ENCODE measurements at regions not wholly inside any gene's neighbourhood (a gene's known extent, or its start where the extent isn't known, plus 50 kb on each side); places are given as distances from the start of the nearest gene placed in this dataset.
"Not testable (repeated sequence)": the region's sequence is repeated elsewhere in the genome, so short reads cannot be mapped to it uniquely, and the experiment has no call there.

DNA sequence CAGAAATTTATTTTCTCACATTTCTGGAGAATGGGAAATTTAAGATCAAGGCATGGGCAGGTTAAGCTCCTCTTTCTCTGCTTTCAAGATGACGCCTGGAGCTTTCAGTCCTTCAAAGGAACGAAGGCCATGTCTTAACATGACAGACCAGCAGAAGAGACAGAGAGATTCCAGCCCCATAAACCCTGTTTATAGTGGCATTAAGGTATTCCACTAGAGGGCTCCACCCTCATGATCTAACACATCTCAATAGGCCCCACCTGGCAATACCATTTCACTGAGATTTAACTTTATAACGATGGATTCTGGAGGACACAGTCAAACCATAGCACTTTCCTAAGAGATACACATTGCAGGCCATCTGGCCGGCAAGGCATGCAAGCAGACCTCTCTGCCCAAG is 1406.1 kb downstream of the RPIA start:
- H3K9me3 ChIP-seq (ENCODE audit: low read length); intact Hi-C loops (cut with micrococcal nuclease; ENCODE audit: unreplicated experiment); H3K4me3 ChIP-seq (ENCODE audit: low read depth, low read length, poor library complexity, severe bottlenecking); POLR2A ChIA-PET; DNase-seq (ENCODE audit: low spot score); BruUV-seq (replicated peaks); H3K4me2 ChIP-seq (ENCODE audit: low read length); H3K27ac ChIP-seq (ENCODE audit: low read depth, low read length, poor library complexity, severe bottlenecking); H2AFZ ChIP-seq (ENCODE audit: low read length); H3K4me1 ChIP-seq (ENCODE audit: insufficient read depth, low read length, poor library complexity, severe bottlenecking); CTCF ChIA-PET (ENCODE audit: unreplicated experiment); H4K20me1 ChIP-seq (ENCODE audit: insufficient read depth, low read length); H3K36me3 ChIP-seq (ENCODE audit: insufficient read depth, low read length); H3K9me2 ChIP-seq (ENCODE audit: insufficient read depth, low read length); H3K79me2 ChIP-seq (ENCODE audit: insufficient read depth, low read depth, low read length): not testable (repeated sequence)
- TF ChIP-seq, protein P1, sequence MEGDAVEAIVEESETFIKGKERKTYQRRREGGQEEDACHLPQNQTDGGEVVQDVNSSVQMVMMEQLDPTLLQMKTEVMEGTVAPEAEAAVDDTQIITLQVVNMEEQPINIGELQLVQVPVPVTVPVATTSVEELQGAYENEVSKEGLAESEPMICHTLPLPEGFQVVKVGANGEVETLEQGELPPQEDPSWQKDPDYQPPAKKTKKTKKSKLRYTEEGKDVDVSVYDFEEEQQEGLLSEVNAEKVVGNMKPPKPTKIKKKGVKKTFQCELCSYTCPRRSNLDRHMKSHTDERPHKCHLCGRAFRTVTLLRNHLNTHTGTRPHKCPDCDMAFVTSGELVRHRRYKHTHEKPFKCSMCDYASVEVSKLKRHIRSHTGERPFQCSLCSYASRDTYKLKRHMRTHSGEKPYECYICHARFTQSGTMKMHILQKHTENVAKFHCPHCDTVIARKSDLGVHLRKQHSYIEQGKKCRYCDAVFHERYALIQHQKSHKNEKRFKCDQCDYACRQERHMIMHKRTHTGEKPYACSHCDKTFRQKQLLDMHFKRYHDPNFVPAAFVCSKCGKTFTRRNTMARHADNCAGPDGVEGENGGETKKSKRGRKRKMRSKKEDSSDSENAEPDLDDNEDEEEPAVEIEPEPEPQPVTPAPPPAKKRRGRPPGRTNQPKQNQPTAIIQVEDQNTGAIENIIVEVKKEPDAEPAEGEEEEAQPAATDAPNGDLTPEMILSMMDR (conservative IDR thresholded peaks at IDR 0.05; ENCODE audit: low read length): peak; percentile 26; the same call in 1 of the 2 replicates

DNA sequence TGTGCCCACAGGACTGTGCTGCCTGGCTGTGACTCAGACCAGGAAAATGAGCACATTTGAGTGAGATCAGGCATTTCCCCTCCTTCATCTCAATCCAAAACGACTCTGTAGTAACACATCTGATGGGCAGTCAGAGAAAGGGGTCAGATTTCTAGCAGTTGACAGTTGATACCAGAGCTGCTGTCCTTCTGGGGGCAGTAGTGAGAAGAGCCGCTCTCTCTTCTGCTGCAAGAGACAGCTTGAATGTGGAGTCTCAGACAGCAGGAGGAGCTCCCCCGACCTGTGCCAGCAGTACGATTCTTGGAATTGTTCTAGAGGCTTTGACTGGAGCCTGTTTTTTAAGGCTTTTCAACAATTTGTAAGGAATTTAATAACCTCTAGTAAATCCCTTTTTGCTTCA is 1413.7 kb downstream of the RPIA start:
- BruUV-seq (replicated peaks); intact Hi-C loops (cut with micrococcal nuclease; ENCODE audit: unreplicated experiment): not testable (repeated sequence)
- DNase-seq (ENCODE audit: low spot score): peak; percentile 38

DNA sequence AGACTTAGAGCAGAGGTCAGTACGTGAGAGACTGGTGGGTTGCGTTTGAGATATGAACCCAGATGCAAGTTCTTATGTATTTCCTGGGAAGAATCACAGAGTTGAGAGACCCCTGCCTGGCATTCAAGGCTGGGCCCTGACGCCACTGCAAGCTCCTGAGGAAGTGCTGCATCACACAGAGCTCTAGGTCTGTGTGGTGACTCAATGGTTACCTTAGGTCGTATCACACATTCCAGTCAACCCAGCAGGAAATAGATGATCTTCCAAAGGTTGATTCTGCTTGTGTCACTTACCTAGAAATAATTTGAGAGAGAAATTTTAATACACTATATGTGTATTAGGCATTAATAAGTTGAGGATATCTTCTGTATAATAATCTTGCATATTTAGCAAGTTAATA is 1431.9 kb downstream of the RPIA start:
- H3K9me3 ChIP-seq (ENCODE audit: low read length); H4K20me1 ChIP-seq (ENCODE audit: insufficient read depth, low read length); H3K36me3 ChIP-seq (ENCODE audit: insufficient read depth, low read length); DNase-seq (ENCODE audit: low spot score); H3K4me3 ChIP-seq (ENCODE audit: low read depth, low read length, poor library complexity, severe bottlenecking); POLR2A ChIA-PET; H2AFZ ChIP-seq (ENCODE audit: low read length); BruUV-seq (replicated peaks); H3K4me2 ChIP-seq (ENCODE audit: low read length); H3K79me2 ChIP-seq (ENCODE audit: insufficient read depth, low read depth, low read length); H3K27ac ChIP-seq (ENCODE audit: low read depth, low read length, poor library complexity, severe bottlenecking); CTCF ChIA-PET (ENCODE audit: unreplicated experiment); intact Hi-C loops (cut with micrococcal nuclease; ENCODE audit: unreplicated experiment); H3K9me2 ChIP-seq (ENCODE audit: insufficient read depth, low read length): not testable (repeated sequence)
- peaks cover 11% of the 10 kb centered on the region for H3K4me1 ChIP-seq (ENCODE audit: insufficient read depth, low read length, poor library complexity, severe bottlenecking)

More for the DNA sequence above, 1413.7 kb downstream of the RPIA start:
- H3K36me3 ChIP-seq (ENCODE audit: insufficient read depth, low read length); CTCF ChIA-PET (ENCODE audit: unreplicated experiment); H3K27ac ChIP-seq (ENCODE audit: low read depth, low read length, poor library complexity, severe bottlenecking); H3K4me1 ChIP-seq (ENCODE audit: insufficient read depth, low read length, poor library complexity, severe bottlenecking); H2AFZ ChIP-seq (ENCODE audit: low read length); H3K9me2 ChIP-seq (ENCODE audit: insufficient read depth, low read length); H4K20me1 ChIP-seq (ENCODE audit: insufficient read depth, low read length); H3K79me2 ChIP-seq (ENCODE audit: insufficient read depth, low read depth, low read length); H3K4me3 ChIP-seq (ENCODE audit: low read depth, low read length, poor library complexity, severe bottlenecking); H3K4me2 ChIP-seq (ENCODE audit: low read length); POLR2A ChIA-PET; H3K9me3 ChIP-seq (ENCODE audit: low read length): not testable (repeated sequence)
- TF ChIP-seq, protein P1 (conservative IDR thresholded peaks at IDR 0.05; ENCODE audit: low read length): peak; percentile 49

DNA sequence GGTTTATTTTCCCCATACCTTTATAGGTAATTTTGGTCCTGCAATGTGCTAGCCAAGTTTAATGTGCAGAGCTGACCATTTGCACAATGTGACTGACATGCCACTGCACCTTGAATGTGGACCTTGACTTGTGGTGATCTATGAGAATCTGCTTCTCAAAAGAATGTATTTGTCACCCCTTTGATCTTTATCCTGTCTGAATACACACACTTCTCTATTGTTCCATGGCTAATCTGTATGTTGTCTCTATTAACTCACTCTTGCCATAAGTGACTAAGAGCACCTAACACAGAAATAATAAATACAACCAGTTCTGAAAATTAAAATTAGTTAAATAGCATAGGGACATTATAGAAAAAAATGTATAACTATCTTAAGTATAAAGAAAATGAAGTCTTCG is 1447.6 kb downstream of the RPIA start:
- H3K36me3 ChIP-seq (ENCODE audit: insufficient read depth, low read length); H4K20me1 ChIP-seq (ENCODE audit: insufficient read depth, low read length); H3K4me2 ChIP-seq (ENCODE audit: low read length); H3K4me3 ChIP-seq (ENCODE audit: low read depth, low read length, poor library complexity, severe bottlenecking); H3K4me1 ChIP-seq (ENCODE audit: insufficient read depth, low read length, poor library complexity, severe bottlenecking); CTCF ChIA-PET (ENCODE audit: unreplicated experiment); H3K27ac ChIP-seq (ENCODE audit: low read depth, low read length, poor library complexity, severe bottlenecking); POLR2A ChIA-PET; H3K9me3 ChIP-seq (ENCODE audit: low read length); DNase-seq (ENCODE audit: low spot score); H3K79me2 ChIP-seq (ENCODE audit: insufficient read depth, low read depth, low read length); BruUV-seq (replicated peaks); H2AFZ ChIP-seq (ENCODE audit: low read length); H3K9me2 ChIP-seq (ENCODE audit: insufficient read depth, low read length); intact Hi-C loops (cut with micrococcal nuclease; ENCODE audit: unreplicated experiment): not testable (repeated sequence)

DNA sequence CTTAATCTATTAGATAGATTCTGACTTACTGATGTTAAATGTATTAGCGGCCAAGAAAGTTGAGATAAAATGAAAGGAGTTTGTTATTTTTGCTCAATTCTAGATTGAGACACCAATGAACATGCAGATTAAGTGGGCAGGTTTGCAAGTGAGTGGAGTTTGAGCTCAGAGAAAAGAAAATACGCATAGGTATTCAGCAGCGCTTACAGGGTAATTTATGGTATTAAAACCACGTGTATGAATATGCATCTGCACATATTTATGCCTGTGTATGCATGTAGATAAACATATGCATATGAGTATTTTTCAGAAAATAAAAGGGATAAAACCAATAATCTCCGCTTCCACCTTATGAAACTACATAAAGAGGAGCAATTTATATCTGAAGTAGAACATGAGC is 1450.1 kb downstream of the RPIA start:
- H3K36me3 ChIP-seq (ENCODE audit: insufficient read depth, low read length); H3K9me2 ChIP-seq (ENCODE audit: insufficient read depth, low read length); BruUV-seq (replicated peaks); H4K20me1 ChIP-seq (ENCODE audit: insufficient read depth, low read length); intact Hi-C loops (cut with micrococcal nuclease; ENCODE audit: unreplicated experiment); DNase-seq (ENCODE audit: low spot score); H2AFZ ChIP-seq (ENCODE audit: low read length); H3K4me3 ChIP-seq (ENCODE audit: low read depth, low read length, poor library complexity, severe bottlenecking); H3K9me3 ChIP-seq (ENCODE audit: low read length); H3K4me1 ChIP-seq (ENCODE audit: insufficient read depth, low read length, poor library complexity, severe bottlenecking); POLR2A ChIA-PET; H3K79me2 ChIP-seq (ENCODE audit: insufficient read depth, low read depth, low read length); H3K4me2 ChIP-seq (ENCODE audit: low read length); CTCF ChIA-PET (ENCODE audit: unreplicated experiment); H3K27ac ChIP-seq (ENCODE audit: low read depth, low read length, poor library complexity, severe bottlenecking): not testable (repeated sequence)

DNA sequence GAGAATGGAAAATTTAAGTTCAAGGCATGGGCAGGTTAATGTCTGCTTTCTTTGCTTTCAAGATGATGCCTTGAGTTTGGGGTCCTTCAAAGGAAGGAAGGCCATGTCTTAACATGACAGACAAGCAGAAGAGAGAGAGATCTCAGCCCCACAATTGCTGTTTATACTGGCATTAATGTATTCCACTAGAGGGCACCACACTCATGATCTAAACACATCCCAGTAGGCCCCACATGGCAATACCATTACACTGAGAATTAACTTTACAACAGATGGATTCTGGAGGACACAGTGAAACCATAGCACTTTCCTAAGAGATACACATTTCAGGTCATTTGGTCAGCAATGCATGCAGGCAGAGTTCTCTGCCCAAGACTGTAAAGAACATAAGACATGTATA is 1460.3 kb downstream of the RPIA start:
- POLR2A ChIA-PET; H3K4me3 ChIP-seq (ENCODE audit: low read depth, low read length, poor library complexity, severe bottlenecking): not testable (repeated sequence)

More for the DNA sequence above, 1460.3 kb downstream of the RPIA start:
- H3K9me2 ChIP-seq (ENCODE audit: insufficient read depth, low read length); H3K4me1 ChIP-seq (ENCODE audit: insufficient read depth, low read length, poor library complexity, severe bottlenecking); H2AFZ ChIP-seq (ENCODE audit: low read length); BruUV-seq (replicated peaks); H3K4me2 ChIP-seq (ENCODE audit: low read length); H3K36me3 ChIP-seq (ENCODE audit: insufficient read depth, low read length); H3K9me3 ChIP-seq (ENCODE audit: low read length); H3K79me2 ChIP-seq (ENCODE audit: insufficient read depth, low read depth, low read length); H4K20me1 ChIP-seq (ENCODE audit: insufficient read depth, low read length); H3K27ac ChIP-seq (ENCODE audit: low read depth, low read length, poor library complexity, severe bottlenecking); DNase-seq (ENCODE audit: low spot score); intact Hi-C loops (cut with micrococcal nuclease; ENCODE audit: unreplicated experiment); CTCF ChIA-PET (ENCODE audit: unreplicated experiment): not testable (repeated sequence)
